Femur (tissue), 1 donor: ENCODE measurements at regions not wholly inside any gene's neighbourhood (a gene's known extent, or its start where the extent isn't known, plus 50 kb on each side); places are given as distances from the start of the nearest gene placed in this dataset.
"Not testable (repeated sequence)": the region's sequence is repeated elsewhere in the genome, so short reads cannot be mapped to it uniquely, and the experiment has no call there.

Experiments used
- DNase-seq: peaks from one replicate; pipeline ENCODE4 v3.0.0-alpha.2; 2017

DNA sequence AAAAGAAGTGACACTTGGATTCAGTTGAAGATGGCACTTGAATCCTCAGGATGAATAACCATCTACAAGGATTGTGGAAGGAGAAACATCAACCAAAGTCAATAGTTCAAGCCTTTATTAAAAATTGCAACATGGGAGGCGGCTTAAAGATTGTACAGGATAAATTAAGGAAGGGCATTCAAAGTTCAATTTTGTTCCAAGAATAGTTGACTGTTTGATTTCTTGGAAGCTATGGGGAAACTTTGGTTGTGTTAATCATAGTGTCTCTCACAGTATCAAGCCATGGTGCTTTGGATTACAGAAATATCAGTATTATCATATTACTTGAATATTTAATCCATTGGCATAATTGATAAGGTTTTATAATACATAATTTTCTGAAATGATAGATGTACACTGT is 1844.3 kb downstream of the MAT2B start:
- DNase-seq: no peak

DNA sequence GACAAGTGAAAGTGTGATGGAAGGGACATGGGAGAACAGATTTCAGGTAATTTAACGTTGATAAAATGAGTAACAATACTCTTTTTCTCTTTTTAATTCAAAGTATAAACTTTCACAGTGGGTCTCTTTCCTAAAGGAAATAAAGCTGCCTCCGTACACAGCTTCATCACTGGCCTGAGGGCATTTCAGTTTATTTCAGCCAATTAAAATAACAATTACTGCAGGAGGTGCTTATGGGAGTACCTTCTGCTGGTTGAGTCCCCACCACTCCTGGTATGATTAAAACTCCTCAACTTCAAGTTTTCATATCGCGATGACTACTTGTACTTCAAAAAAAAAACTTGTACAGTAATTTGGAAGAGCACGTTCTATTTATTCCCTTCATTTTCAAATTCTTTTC is 1845.9 kb downstream of the MAT2B start:
- DNase-seq: no peak

DNA sequence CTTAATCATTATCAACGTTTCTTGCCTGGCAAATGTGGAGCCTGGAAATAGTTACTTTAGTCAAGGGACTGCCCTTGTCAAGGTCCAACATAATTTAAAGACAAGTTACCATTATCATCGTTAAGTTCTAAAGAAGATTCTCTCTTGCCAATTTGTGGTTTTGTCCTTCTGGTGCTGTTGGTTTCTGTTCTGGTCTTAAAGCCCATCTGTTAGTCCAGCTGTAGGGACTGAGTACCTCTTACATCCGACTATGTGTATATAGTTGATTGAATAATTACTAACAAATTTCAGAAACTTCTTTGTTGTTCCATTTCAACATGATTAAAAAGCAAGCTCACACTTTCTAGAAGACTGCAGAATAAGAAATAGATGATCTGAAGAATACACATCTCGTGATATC is 1854.9 kb downstream of the MAT2B start:
- DNase-seq: no peak

DNA sequence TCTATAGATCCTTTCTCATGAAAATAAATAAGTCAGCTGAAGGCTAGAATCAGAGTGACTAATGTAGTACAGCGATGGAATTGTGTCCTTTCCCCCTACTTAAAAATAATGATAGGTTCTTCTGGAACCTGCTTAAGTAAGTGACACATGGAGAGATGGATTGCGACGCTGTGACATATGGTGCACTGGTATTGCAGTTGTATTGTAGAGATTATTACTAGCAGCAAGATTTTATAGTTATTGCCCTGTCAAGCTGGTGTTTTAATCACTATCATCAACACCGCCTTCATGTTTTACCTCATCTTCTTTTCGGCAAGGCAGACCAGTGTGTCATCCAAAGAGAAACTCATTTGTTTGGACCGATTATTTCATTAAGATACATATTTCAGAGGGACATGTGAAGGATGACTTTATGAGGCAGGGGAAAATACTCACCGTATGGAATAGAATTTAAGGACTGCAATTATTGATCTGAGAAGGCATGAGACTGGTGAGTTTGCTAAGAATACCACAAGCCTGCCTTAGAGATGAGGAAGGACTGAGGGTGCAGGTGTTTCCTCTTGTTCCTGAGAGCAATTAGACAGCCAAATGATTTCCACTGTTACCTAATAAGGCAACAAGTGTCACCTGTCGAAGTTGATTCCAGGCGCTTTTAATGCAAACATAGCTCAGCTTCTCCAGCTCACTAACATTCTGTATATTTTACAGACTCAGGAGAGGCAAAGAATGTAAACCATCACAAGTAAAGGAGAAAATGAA is 1855.5 kb downstream of the MAT2B start:
- no peak for DNase-seq

DNA sequence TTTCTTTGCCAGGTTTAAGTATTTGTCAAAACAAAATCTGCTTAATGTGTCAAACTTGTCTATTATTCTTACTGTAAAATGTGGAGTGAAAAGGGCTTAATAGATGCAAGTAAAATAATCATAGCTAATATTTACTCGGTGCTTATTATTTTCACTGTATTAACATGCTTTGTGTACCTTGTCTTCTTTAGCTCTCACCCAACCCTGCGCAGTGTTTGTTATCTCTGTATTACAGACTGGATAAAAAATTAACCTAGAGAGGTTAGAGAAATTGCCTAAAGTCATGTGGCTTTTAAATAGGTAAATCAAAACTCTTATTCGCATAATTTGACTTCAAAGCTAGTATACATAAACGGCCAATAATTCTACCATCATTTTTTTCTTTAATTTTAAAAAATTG is 1864.8 kb downstream of the MAT2B start:
- no peak for DNase-seq

DNA sequence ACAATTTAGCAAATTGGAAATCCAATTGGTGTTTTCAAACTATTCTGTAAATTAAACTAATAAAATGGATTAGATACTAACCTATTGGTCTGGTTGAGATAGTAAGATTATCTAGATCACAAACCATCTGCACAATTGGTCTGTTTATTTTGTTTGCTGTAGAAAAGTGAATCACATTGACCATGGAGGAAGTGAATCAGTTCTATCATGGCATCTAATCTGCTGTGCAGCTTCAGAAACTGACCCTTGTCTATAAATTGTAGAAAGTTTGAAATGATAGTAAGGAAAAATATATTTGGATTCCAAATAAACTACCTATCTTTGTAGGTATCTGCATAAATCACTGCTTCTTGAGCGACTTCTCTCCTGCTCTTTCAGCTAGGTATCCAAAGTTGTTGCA is 1865.4 kb downstream of the MAT2B start:
- DNase-seq: no peak

DNA sequence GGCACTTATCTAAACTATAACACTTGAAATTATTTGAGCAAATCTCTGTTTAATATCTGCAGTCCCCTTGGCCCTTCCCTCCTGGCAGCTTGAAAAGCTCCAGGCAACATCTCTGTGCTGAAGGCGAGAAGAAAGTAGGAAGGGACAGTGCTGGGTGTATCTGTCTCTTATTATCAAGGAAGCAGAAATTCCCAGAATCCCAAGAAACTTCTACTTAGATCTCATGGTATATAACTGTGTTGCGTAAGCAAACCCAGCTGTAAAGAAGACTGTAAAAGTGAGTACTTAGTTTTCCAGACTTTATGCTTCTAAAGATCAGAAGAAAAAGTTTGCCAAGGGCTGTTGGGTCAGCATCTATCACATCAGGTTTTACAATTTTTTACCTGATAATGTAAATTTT is 1869.8 kb downstream of the MAT2B start:
- DNase-seq: no peak

DNA sequence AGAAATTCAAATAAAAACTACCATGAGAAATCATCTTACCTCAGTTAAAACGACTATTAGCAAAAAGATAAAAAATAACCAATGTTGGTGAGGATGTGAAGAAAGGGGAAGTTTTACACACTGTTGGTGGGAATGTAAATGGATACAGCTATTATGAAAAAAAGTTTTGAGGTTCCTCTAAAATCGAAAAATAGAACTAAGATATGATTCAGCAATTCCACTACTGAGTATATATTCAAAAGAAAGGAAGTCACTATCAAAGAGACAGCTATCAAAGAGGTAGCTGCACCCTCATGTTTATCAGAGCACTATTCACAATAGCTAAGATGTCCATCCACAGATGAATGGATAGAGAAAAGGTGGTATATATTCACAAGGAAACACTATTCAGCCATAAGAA is 1888.4 kb downstream of the MAT2B start:
- no peak for DNase-seq

DNA sequence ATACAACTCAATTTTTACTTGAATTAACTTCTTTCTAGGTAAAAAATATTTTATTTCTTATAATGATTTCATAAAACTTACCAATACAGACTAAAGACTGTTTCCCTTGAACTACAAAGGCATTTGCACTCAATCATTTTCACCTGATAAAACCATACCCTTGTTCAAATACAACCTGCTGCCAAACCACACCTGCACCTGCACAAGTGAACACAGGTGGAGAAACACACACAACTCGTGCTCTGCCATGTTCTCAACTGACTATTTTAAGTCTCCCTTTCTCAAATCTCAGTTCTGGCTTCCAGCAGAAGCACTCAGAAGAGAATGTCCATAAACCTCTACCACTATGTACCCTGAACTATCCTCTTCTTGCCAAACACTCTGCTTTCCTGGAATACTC is 1892.1 kb downstream of the MAT2B start:
- DNase-seq: no peak

DNA sequence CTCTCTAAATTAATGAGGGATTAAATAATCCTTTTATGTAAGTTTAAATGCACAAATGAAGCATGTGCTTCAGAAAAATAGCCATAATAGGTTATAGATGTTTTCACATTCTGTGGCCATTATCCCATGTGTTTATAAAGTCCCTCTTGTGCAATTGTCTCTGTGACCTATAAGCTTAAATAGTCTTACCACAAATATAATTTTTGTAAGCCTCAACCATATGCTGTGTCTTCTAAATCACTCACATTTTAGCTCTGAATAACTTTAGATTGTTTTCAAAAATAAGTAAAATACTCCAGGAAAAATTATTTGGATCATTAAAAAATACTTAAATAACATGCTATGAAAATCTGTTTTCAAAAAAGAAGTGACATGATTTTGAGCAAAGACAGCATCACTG is 1894.7 kb downstream of the MAT2B start:
- DNase-seq: no peak

DNA sequence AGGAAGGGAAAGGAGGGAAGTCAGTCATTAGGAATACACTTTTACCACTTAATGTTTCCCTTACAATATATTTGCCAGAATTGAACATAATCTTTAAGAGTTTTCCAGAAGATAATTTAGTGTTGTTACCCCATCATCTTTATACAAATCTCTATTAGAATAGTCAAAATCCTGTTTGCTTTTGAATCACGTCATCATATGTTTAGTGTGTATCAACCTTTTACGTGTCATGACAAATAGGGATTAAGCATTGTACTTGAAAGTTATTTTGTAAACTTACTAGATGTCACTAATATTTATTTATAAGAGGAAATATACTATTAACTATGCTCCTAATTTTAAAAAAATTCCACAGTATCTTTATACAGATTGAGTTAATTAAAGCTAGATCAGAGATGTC is 1899.5 kb downstream of the MAT2B start:
- no peak for DNase-seq

DNA sequence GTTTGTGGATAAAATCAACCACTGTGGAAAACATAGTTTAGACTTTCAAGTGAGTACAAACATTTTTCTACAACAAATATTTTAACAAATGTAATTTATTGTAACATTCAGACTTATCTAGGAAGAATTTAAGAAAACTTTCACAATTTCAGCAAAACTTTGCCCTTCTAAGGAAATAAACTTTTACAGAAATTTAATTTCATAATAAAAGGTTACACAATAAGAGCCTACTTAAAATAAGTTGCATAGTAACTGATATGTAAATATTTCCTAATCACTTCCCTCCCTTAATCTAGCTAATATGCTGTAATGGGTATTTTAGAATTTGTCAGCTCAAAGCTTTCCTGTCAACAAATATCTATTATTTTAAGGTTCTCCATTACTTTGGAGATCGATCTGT is 1899.9 kb downstream of the MAT2B start:
- DNase-seq: no peak

DNA sequence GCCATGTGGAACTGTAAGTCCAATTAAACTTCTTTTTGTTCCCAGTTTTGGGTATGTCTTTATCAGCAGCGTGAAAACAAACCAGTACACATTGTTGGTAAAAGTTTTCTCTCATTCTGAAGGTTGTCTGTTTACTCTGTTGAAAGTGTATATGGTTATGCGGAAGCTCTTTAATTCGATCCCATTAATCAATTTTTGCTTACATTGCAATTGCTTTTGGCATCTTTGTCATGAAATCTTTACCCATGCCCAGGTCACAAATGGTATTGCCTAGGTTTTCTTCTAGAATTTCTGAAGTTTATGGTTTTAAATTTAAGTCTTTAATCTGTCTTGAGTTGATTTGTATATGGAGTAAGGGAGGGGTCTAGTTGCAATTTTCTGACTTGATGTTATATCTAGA is 1901.9 kb downstream of the MAT2B start:
- no peak for DNase-seq

DNA sequence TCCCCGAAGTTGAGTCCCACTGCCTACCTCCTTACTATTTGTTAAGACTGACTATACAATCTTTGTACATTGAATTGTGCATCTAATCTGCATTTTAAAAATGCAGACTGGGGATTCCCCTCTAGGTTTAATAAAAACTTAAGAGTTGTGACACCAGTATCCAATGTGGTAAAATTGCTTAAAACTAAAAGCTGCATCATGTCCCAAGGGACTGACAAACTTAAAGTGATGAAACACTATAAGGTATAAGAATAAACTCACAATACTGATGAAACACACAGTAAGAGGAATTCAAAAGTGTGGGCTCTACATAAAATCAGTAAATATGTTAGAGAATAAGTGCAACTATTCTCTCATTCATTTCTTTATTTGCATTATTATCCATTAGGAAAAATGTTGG is 1905.1 kb downstream of the MAT2B start:
- DNase-seq: no peak

DNA sequence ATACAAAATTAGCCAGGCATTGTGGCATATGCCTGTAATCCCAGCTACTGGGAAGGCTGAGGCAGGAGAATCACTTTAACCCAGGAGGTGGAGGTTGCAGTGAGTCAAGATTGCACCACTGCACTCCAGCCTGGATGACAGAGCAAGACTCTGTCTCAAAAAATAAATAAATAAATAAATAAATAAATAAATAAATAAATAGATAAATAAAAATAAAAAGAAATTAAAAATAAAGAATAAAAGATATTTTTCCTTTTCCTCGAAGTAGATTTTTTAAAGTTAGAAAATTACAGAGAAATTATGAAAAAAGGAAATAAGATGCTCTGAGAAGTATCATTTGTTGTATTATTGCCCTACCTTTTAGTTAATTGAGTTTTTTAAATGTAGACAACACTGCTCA is 1906.1 kb downstream of the MAT2B start:
- DNase-seq: not testable (repeated sequence)

DNA sequence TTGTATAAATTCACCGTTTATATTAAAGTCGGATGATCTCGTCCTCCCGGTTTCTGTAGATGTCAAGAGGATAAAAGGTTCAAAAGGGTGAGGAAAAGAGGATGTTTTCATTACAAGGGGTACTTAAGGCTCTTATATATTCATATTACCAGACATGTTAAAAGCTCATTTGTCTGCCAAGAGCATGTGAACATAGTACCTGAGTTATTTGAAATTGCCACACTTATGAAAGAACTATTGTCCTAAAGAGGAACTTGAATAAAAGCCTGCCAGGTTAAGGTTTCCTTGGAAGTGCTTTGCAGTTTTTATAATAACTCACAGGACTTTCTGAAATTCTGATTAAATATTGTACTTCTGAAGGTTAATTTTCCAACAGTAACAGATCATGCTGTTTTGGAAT is 1915.1 kb downstream of the MAT2B start:
- no peak for DNase-seq

DNA sequence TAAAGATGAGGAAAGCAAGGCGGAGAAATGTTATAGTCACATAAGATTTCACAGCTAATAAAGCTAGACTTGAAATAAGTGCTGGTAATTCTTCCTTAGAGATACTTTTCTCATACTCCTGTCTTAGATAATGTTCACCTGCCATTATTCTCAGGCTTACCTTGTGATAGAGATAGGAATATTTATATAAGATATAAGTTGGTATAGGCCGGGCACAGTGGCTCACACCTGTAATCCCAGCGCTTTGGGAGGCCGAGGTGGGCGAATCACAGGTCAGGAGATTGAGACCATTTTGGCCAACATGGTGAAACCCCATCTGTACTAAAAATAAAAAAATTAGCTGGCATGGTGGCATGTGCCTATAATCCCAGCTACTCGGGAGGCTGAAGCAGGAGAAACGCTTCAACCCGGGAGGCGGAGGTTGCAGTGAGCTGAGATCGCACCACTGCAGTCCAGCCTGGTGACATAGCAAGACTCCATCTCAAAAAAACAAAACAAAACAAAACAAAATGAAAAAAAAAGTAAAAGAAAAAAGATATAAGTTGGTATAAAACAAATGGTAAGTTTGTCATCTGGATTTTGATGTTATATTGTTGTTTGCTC is 1918.4 kb downstream of the MAT2B start:
- no peak for DNase-seq

DNA sequence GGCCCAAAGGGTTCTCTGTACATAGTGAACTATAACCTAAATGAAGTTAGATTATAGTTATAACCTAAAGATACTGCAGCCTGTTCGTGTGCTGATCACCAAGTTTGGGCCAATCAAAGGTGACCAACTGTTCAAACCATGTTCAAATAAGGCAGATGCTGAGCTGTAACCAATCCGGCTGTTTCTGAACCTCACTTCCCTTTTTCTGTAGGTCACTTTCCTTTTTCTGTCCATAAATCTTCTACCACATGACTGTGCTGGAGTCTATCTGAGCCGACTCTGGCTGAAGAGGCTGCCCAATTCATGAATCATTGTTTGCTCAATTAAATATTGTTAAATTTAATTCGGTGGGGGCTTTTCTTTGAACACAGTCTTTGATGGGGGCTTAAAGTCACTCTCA is 1920.2 kb downstream of the MAT2B start:
- no peak for DNase-seq

DNA sequence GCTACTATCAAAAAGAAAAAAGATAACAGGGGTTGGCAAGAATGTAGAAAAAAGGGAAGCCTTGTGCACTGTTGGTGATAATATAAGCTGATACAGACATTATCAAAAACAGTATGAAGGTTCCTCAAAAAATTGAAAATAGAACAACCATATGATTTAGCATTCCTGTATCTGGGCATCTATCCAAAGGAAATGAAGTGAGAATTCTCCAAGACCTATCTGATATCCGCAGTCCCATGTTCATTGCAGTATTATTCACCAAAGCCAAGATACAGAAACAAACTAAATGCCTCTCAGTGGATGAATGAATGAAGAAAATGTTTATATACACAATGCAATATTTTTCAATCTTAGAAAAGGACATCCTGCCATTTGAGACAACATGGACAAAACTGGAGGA is 1943.3 kb downstream of the MAT2B start:
- DNase-seq: no peak

DNA sequence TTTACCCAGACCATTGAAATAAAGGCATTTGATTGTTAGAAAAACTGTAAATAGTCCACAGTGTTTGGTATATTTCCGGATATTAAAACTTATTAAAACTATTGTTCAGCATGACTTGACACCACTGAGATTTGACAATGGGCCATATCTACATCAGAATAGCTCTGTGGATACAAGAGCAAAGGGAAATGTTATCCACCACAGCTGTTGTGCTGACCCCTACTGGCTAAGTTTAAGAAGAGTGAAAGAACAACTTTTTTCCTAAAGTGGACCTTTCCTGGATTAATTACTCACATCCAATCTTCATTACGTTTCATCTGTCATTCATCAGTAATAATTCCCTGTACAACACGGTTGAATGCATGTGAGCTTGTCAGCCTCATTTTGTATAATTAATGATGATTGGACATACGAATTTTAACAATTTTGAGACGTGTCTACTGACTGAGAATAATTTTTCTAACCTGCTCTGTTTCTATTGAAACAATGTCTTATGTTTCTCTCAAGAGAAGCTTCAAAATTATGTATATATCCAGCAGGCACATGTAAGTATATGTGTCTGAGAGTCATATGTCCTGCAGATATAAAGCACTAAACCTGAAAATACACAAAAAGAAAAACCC is 1952.6 kb downstream of the MAT2B start:
- no peak for DNase-seq

DNA sequence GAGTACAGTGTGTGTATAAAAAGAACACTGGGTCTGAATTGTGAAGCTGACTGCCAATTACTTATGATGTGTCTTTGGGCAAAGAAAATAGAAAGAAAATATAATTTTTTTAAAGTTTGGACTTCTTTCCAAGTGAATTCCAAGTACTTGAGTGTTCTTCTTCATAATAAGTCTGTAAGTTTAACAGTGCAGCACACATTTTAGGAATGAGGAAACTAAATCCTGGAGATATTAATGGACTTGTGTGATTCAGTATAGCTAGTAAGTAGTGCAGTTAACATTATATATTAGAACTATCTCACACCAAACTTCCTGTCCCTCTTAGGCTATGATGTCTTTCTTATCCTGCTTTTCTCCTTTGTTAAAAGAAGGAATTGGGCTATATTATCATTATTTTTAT is 1953.8 kb downstream of the MAT2B start:
- no peak for DNase-seq

DNA sequence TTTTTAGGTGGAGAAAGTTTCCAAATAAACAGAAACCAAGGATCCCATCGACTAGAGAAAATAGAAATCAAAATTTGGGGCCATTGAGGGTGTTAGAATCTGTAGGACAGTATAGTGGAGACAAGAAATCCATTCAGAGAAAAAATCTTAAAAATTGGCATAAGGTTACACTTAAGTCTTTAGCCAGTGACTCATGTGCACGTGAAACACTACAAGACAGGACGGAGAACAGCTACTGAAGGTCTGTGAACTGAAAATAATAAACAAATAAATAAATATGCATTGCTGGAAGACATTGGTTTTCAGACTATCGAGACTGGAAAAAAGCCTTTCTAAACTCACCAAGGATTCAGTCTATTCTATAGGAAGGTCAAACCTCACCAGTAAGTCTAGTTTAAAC is 1955.5 kb downstream of the MAT2B start:
- no peak for DNase-seq

DNA sequence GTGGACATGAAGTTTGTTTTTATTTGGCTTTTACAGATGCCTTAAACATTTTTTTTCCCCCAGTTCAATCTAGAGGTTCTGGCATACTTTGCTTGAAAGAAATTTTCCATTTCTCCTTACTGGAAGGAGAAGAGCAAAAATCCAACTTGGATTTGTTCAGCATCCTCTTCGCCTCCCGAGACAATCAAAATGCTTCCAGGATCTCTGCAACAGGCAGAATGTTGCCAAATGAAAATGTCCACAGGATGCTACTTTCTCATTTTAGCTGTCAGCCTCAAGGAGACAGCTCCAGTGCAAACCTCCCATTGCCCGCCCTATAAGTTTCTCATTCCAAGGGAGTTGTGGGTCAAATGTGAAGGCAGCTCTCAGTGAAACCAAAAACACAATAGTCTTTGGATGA is 1972.1 kb downstream of the MAT2B start:
- DNase-seq: peak; percentile 43

DNA sequence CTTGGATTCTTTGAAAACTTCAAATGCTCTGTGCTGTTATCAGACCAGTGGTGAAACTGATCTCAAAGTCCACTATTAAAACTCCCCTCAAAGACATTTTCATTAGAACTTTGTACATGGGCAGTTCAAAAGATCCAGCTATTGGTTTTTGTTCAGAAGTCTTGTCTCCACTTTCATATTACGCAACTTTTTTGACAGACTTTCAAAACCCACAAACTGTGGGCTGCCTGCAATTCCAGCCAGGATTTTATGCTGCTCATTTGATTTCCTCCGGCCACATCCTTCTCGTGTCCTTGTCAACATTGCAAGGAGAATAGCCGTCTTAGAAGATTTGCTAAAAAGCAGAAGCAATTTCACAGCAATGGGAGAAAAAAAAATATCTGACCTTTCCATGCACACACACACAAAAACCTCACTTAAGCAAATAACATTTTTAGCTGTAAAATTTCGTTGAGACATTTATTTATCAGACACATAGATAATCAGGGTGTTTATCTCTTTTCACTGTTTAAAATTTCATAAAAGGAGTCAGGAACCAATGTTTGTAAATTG is 1990.5 kb downstream of the MAT2B start:
- peak; percentile 43 for DNase-seq
